NCI-H2029 (cell line): ENCODE measurements at regions not wholly inside any gene's neighbourhood (a gene's known extent, or its start where the extent isn't known, plus 50 kb on each side); places are given as distances from the start of the nearest gene placed in this dataset.

ENCODE experiments used
- DNase-seq: peaks from one replicate; lab custom pipeline; 2025; lab: John Stamatoyannopoulos, UW

GRCh38 chr2:226030369-226030768 lies 630.9 kb downstream of the NYAP2 start:
- DNase-seq: no peak

GRCh38 chr2:226023946-226024345 lies 624.4 kb downstream of the NYAP2 start:
- DNase-seq: no peak

GRCh38 chr2:226023383-226023782 lies 623.9 kb downstream of the NYAP2 start:
- no peak for DNase-seq

- no peak for DNase-seq
These were observed 621.4 kb downstream of the NYAP2 start for GRCh38 chr2:226020956-226021355.

GRCh38 chr2:226020176-226020575 lies 620.7 kb downstream of the NYAP2 start:
- DNase-seq: no peak

GRCh38 chr2:226018641-226019040 lies 619.1 kb downstream of the NYAP2 start:
- no peak for DNase-seq

GRCh38 chr2:226017537-226017936 lies 618.0 kb downstream of the NYAP2 start:
- DNase-seq: no peak

- DNase-seq: no peak
These were observed 617.6 kb downstream of the NYAP2 start for GRCh38 chr2:226017107-226017506.

GRCh38 chr2:226011716-226012450 lies 612.4 kb downstream of the NYAP2 start:
- DNase-seq: no peak

- no peak for DNase-seq
These were observed 602.9 kb downstream of the NYAP2 start for GRCh38 chr2:226002438-226002837.

- no peak for DNase-seq
These were observed 602.2 kb downstream of the NYAP2 start for GRCh38 chr2:226001716-226002115.

GRCh38 chr2:225999692-226000091 lies 600.2 kb downstream of the NYAP2 start:
- no peak for DNase-seq

- no peak for DNase-seq
These were observed 599.1 kb downstream of the NYAP2 start for GRCh38 chr2:225998653-225999052.

GRCh38 chr2:225998116-225998515 lies 598.6 kb downstream of the NYAP2 start:
- DNase-seq: no peak

GRCh38 chr2:225996462-225996828 lies 596.9 kb downstream of the NYAP2 start:
- DNase-seq: no peak

GRCh38 chr2:225995796-225996461 lies 596.4 kb downstream of the NYAP2 start:
- DNase-seq: no peak

- DNase-seq: no peak
These were observed 595.4 kb downstream of the NYAP2 start for GRCh38 chr2:225994748-225995405.

- DNase-seq: no peak
These were observed 593.9 kb downstream of the NYAP2 start for GRCh38 chr2:225993430-225993829.

- no peak for DNase-seq
These were observed 590.3 kb downstream of the NYAP2 start for GRCh38 chr2:225989809-225990208.

GRCh38 chr2:225980372-225980771 lies 580.9 kb downstream of the NYAP2 start:
- no peak for DNase-seq

GRCh38 chr2:225971433-225971832 lies 571.9 kb downstream of the NYAP2 start:
- DNase-seq: no peak

GRCh38 chr2:225948903-225949302 lies 549.4 kb downstream of the NYAP2 start:
- no peak for DNase-seq

- no peak for DNase-seq
These were observed 539.5 kb downstream of the NYAP2 start for GRCh38 chr2:225938991-225939390.
